HG02610 (cell line): ENCODE measurements at regions not wholly inside any gene's neighbourhood (a gene's known extent, or its start where the extent isn't known, plus 50 kb on each side); places are given as distances from the start of the nearest gene placed in this dataset.

Experiments
- ATAC-seq: cut with Tn5 transposase; IDR thresholded peaks from one replicate; pipeline ENCODE4 v1.9.1; 2021; ENCODE audit warnings: mild to moderate bottlenecking, moderate library complexity; ENCODE audit not compliant: unreplicated experiment

DNA sequence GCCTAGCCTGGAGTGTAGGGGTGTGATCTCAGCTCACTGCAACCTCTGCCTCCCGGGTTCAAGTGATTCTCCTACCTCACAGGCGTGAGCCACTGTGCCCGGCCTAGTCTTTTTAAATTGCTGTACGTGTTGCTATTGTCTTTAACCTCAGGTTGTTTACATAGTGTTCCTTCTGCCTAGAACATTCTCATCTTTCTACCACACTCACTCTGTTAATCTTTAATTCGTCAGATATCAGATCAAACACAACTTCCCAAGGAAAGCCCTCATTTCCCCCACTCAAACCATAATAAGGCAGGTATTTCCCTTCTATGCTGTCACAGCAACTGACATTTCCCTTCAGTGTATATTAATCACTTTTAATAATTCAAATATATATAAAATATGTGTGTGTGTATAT is 1310.0 kb upstream of the C9orf72 start:
- ATAC-seq, result no peak

DNA sequence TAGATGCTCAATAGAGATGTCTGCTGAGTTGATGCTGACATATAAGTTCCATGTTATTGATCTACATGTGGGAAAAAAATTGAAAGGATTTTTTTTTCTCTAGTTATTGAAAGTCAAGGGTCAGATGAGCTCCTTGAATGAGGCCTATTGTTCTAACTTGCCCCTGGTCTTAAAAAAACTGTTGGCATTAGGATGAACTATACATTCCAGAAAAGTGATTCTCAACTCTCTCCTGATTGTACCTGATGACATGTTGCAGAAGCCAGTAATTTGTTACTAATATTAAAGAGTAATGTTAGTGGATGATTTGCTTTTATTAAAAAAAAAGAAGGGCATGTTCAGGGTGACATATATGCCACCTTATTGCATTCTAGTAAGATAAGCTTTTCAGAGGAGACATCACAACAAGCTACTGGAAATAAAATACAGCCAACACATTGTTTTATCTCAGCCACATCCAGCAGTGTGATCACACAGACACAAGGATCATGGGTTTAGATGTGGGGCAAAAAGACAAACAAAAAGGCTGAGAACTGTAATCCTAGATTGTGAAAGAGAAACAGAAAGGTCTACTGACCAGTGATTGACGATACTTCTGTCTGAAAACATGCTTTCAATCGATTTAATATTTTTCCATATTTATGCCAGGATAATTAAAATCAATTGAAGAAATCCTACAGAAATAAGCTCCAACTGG is 1314.1 kb upstream of the C9orf72 start:
- no peak for ATAC-seq

DNA sequence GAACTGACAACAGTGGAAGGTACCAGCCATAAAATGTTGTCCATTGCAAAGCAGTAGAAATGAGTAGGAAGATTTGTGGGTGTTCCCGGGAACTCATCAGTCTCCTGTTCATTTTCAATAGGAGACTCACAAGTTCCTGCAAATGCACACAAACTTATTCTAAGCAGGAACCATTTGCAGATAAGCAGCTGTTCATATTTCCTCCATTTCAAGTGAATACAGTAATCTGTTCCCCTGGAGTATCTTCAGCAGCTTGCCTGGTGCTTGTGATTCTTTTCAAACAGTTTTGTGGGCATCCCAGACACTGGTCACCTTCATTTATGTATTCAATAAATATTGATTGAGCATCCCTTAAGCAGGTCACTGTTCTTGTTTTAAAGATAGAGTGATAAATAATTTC is 1315.5 kb upstream of the C9orf72 start:
- ATAC-seq, result no peak

DNA sequence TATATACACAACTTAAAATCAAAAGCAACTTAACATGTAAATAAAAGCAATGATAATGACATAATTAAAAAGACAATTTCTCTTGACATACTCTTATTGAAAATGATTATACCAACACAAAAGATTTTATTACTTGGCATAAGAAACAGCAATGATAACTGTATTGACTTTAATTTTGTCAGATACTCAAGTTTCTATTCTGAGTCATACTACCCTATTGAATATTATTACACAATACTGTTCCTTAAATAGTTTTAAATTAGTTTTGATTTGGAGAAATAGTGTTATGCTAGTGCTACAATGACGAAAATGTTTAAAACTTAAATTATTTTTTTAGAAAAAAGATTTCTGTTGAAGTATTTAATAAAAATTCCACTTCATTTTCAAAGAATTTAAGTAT is 1319.3 kb upstream of the C9orf72 start:
- ATAC-seq, result no peak

DNA sequence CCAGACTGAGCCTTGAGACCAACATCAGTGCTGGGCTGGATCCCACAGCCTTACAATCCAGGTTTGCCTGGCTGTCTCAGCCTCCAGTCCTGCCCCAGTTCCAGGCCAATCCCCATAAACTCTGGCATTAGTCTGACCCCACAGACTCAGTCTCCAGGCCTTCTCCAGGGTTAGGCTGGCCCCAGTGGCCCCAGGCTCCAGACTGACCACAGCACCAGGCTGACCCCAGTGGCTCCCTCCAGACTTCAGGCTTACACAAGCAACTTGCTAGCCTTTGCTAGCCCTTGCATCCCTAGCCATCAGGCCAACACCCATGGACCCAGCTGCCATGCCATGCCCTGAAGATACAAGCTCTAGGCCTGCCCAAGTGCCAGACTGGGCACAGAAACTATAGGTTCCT is 1326.0 kb upstream of the C9orf72 start:
- no peak for ATAC-seq

DNA sequence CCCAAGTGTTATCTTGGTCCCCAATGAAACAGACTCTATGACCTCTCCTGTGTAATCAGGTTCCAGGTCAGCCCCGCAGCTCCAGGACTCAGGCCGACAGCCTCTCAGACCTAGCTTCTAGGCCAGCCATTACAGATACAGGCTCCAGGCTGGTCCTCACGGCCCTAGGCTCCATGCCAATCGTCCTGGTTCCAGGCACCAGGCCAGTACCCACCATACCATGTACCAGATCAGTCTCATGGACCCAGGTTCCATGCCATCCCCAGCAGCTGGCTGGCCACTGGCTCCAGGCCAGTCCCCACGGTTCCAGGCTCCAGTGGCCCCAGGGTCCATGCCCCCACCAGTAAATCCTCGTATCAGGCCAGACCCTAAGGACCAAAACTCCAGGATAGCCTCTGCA is 1326.6 kb upstream of the C9orf72 start:
- ATAC-seq, result no peak

DNA sequence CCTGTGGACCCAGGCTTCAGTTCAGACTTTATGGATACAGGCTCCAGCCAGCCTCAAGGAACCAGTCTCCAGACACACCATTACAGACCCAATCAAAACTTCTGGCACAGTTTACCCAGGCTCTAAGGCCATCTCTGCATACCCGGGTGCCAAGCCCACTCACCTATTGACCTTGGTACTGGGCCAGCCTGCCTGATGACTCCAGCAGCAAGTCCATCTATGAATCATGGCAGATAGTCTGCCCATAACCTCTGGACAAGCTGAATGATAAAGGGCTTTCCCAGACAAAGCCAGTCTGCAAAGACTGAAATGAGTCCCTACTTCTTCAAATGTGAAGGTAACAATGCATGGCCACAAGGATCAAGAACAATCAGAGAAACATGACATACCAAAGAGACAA is 1327.1 kb upstream of the C9orf72 start:
- no peak for ATAC-seq

DNA sequence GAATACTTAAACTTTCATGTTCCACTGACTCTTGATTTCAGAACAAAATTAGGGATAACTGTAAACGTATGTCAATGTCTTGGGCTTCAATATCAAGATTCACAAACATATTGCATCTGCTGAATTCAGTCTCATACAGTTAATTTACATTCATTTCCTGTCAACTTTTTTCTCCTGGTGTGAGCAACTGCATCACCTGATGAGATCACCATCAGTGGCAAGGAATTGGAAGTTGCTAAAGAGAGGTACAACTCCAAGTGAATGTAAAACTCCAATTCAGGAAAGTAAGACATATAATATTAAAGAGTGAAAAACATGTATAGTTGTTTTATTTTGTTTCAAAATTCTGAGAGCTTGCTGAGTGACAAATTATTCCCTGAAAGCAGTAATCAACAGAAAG is 1336.2 kb upstream of the C9orf72 start:
- no peak for ATAC-seq

DNA sequence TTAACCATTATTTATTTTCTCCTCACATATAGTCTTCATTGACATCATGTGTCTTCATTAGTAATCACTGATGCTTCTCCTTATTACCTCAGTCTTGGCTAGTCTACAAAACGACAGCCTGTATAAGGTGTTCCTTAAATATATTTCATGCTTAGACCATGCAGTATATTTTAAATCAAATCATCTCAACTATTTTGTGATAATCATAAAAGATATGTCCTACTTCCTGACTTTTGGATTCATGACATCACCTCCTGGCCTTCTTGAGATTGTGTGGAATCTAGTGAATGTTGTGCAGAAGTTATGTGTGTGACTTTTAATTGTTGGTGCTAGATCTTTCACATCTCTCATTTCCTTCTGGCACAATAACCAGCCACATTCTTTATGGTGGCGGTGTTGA is 1339.3 kb upstream of the C9orf72 start:
- no peak for ATAC-seq

DNA sequence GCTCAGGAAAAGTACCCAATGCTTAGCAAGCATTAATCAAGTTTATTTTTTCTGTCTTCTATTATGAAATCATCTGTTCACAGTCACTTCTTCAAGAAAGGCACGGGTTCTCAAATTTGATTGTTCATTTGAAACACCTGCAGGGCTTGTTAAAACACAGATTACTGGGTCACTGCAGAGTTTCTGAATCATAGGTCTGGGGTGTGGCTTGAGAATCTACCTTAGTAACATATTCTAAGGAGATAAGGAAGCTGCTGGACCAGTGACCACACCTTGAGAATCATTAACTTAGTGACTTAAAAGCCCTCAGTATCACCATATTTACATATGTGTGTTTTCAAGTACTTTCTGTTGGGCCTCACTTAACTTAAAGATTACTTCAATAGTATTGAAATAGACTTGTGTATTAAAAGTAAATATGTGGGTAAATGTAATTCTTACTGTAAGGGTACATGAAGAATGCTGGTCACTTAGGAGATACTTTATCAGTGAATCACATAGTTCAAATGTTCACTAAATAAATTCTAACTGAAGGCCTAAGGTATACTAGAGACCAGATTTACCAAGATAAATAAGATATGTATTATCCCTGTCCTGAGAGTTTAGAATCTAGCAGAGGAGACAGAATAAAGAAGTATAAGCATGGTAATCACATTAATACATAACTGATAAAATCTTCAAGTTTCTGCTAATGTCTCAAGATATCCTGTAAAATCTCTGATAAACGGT is 1342.1 kb upstream of the C9orf72 start:
- no peak for ATAC-seq

DNA sequence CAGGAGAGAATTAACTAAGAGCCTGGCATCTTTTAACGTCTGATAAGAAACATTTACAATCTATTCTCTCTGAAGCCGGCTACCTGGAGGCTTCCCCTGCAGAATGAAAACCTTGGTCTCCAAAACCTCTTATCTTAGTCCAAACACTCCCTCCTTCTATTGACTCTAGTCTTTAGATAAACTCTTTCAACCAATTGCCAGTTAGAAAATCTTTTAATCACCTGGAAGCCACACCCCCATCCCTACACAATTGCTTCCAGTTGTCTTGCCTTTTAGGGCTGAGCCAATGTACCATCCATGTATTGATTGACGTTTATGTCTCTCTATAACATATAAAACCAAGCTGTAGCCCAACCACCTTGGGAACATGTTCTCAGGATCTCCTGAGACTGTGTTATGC is 1343.1 kb upstream of the C9orf72 start:
- no peak for ATAC-seq

DNA sequence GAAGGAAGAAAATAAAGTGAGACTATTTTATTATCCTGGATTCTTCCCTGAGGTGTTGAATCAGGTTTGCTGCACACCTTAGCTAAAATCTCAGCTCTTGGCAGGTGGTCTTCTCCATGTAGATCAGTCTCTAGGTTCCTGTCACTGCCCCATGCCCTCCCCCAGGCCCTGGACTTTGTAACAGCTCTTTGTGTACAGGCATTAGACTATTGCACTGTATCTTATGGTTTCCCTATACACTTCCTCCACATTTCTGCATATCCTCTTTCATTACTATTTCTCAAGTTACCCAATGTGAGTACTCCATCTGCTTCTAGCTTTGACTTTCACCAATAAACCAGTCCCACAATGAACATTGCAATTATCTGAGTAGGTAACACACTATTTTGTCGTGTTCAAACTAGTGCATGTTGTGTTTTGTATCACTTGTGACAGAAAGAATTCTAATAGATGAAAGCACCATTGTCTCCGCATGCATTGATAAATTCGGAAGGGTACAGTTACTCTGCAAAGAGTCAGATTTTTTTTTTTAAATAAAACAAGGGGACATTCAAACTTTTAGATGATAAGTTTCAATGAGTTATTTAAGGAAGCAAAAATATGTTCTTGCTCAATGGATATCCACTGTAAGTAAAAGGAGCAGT is 1348.7 kb upstream of the C9orf72 start:
- no peak for ATAC-seq

DNA sequence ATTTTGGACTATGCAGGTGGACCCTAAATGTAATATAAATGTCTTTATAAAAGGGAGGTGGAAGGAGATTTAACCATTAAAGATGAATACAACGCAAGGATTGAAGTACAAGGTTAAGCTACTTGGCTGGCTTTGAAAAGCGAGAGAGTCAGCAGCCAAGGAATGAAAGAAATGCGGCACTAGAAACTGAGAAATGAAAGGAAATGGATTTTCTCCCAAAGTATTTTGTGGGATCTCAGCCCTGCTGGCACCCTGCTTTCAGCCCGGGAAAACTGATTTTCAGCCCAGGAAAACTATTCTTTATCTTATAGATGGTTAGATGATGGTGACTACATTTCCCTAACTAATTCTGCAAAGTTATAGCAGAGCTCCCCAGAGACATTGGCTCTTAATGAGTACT is 1349.6 kb upstream of the C9orf72 start:
- no peak for ATAC-seq

DNA sequence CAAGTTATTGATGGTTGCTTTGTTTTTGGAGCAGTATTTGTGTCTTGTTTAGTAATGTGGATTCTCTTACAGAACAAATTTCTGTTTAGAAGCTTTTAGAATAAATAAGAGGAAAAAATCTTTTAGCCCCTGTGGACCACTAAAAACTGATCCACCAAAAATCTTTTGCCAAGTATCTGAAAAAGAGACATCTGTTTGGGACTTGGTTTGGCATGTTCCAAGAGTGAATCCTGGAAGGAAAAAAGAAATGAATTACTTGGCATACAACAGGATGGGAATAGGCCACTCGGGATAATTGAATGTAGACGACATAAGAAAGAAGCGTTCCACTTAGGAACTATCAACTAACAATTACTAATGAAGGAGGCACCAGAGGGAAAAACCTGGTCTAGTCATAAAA is 1350.1 kb upstream of the C9orf72 start:
- ATAC-seq, result no peak

DNA sequence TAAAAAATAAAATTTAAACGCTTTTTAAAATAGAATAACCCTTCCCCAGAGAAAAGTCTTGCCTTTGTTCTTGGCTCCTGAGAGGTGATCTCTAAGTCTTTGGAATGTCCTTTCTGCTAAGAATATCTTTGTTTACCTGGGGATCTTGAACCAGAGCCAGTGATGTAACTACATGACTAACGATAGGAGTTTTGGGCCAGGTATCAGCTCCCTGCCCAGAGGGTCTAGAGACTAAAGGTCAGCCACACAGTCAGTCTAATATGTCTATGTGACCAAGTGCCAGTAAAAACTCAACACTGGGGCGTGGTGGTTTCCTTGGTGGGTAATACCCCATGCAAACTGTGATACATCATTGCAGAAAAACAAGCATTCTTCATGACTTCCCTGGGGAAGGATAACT is 1351.9 kb upstream of the C9orf72 start:
- ATAC-seq, result no peak

DNA sequence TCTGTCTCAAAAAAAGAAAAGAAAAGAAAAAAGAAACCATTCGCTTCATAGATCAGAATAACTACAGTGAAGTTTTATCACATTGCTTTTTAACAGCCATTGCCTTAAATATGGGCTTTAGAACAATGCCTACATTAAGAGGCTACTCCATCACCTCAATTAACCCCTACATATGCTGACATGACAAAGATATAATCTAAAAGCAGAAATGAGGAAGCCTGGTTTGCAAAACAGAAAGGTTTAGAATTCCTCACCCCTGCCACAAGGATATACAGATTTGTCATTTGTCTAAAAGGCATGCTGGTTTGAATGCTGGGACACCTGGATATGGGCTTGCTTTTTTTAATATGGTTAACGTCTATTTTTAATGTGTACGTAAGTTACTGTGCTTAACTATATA is 1353.0 kb upstream of the C9orf72 start:
- no peak for ATAC-seq

DNA sequence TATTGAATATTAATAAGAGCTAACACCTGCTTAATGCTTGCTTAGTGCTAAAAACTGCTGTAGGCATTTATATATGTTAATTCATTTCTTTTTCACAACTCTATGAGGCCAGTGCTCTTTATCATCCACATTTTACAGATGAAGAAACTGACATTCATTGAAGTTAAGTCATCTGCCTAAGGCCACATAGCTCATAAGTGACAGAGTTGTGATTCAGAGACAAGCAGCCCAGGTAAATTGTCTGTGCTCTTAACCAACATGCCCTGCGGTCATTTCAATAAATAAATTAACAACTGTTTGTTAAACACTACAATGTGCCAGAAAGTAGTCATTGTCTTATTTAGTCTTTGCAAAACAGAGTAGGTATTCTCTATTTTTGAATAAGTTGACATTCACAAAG is 1354.4 kb upstream of the C9orf72 start:
- no peak for ATAC-seq

DNA sequence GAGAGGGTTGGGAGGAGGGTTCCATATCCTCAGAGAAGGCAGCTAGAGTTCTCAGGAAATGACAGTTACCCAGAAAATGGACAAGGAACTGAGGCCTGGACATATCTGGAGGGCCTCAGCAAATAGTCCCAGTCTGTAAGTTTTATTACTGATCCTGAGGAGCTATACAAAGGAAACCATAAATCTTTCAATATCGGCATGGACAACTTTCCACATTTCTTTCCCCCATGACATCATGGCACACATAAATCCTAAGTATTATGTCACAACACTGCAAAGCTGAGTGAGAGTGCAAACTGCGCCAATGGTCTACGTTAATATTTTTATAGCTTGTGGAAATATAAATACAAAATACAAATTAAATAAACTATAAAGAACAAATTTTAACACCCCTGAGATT is 1356.2 kb upstream of the C9orf72 start:
- ATAC-seq, result no peak

DNA sequence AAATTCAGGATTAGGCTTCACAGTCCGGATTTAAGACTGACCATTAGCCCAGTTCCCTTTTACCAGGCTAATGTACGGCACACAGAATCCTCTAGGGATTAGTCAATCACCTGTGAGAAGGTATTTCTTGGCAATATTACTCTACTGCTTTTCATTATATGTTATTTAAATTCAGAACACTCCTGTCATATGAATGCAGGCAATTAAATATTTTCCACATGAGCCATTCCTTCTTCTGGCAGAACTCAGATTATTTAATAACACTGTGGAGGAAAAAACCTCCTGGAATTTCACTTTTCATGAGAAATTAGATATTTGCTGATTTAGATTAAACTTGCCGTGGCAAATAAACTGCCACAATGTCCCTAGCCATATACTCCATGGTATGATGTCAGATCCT is 1357.5 kb upstream of the C9orf72 start:
- ATAC-seq, result no peak

DNA sequence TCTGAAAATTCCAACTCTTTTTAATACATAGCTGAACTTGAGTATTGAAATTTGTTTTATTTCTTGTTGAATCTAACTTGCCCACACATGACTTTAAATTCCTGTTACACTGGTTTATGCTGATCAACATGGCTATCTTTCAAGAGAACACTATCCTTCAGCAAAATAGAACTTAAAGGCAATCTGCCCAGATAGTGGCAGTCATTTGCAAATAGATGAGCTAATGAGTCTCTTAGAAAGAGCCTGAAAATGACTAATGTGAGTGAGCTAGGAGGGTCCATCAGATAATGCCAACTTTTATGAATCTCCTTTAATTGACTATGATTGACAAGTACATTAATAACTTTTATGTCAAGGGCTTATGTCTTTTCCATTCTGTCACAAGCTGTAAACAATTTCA is 1360.8 kb upstream of the C9orf72 start:
- ATAC-seq, result no peak

DNA sequence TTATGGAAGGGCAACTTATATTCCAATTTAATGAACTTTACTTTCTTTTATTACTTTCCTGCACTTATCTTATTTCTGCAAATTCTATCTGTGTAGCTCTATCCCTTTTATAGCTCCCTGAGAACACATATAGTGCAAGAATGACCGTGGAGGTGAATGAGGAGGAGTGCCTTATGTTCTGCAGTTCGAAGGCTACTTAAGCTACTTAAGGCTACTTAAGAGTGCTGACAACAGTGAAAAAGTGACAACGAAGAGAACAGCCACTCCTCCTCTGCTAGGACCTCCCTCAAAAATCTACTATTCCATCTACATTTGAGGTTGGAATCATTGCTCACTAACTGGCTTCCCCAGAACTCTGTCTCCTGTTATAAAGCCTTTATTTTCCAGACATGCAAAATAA is 1365.7 kb upstream of the C9orf72 start:
- no peak for ATAC-seq

DNA sequence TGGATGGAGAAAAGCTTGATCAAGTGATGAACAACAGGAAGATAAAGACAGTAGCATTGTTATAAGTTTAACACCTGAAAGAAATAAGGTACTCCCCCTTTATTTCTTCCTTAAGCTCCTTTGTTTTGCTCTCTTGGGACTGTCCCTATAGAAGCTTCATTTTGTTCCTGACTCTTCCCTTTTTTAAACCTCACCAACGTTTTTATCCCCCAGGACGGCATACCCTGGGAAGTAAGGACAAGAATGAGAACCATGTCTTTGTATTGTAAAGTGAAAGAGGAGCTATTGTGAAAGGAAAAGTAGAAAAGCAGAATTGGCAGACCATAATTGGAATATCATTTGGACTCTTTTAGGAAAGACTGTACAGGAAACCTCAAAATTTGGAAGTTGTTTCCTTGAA is 1368.6 kb upstream of the C9orf72 start:
- ATAC-seq, result no peak
